ENCODE measurements at regions not wholly inside any gene's neighbourhood (a gene's known extent, or its start where the extent isn't known, plus 50 kb on each side); places are given as distances from the start of the nearest gene placed in this dataset.

GRCh38 chr13:34278780-34279179, 460.8 kb downstream of the RFC3 start:
- TF ChIP-seq GATA3 (IDR thresholded peaks at IDR 0.05; ENCODE audit: low read depth, low read length), result no peak
- no peak for TF ChIP-seq GATA2 (IDR thresholded peaks at IDR 0.05; ENCODE audit: low read depth, low read length)

DNA sequence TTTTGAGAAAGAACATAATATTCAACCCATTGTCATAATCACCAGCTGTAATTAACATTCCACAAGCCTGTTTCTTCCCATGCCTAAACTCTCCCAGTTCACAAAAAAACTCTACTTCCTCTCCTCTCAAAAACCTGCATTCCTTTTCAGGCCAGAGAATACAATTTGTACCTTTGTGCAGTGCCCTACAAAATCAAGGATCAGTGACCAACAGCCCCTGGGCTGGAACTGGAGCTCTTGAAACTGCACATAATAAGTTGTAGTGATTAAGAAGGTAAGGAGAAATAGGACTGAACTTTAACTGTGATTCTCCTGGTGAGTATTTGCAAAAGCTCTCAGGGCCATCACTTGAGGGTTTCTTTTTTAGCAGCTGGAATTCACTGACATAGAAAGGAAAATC, 472.7 kb downstream of the RFC3 start:
- no peak for TF ChIP-seq GATA2 (IDR thresholded peaks at IDR 0.05; ENCODE audit: low read depth, low read length)
- TF ChIP-seq GATA3 (IDR thresholded peaks at IDR 0.05; ENCODE audit: low read depth, low read length), result no peak

- TF ChIP-seq GATA3 (IDR thresholded peaks at IDR 0.05; ENCODE audit: low read depth, low read length) (no peak), GATA2 (IDR thresholded peaks at IDR 0.05; ENCODE audit: low read depth, low read length) (no peak)
These were observed 476.7 kb downstream of the RFC3 start for GRCh38 chr13:34294483-34295129.

DNA sequence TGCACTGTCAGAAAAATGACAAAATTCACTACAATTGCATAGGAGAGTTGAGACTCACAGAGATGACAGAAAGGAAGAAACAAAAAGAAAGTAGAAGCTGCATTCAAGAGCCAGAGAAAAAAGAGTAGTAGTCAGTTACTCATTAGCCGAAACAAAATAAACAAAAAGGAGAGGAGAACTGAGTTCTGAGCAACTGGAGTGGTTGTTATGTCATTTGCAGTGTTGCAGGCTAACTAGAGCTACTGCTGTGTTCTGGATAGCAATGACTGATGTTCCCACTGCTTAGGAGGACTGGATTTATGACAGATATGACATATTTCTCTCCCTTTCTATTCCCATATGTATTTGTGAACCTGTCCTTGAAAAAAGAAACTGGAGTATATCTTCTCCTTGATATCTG, 482.6 kb downstream of the RFC3 start:
- TF ChIP-seq GATA2 (IDR thresholded peaks at IDR 0.05; ENCODE audit: low read depth, low read length), result no peak

DNA sequence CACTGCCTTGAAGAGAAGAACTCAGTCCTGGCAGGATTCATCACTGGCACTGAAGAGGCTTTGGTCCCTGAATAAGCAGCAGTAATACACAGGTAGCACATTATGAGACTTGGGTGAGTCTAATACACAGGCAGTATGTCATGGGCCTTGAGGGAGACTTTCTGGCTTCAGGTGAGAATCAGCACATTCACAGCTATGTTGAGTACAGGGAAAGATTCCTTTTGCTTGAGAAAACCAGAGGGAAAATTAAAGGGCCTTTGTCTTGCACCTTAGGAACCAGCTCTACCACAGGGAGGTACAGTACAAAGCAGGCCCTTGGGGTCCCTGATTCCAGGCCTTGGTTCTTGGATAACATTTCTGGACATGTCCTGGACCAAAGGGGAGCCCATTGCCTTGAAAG, 484.6 kb downstream of the RFC3 start:
- TF ChIP-seq GATA3 (IDR thresholded peaks at IDR 0.05; ENCODE audit: low read depth, low read length), result no peak
- no peak for TF ChIP-seq GATA2 (IDR thresholded peaks at IDR 0.05; ENCODE audit: low read depth, low read length)

- TF ChIP-seq GATA3 (IDR thresholded peaks at IDR 0.05; ENCODE audit: low read depth, low read length) (no peak), GATA2 (IDR thresholded peaks at IDR 0.05; ENCODE audit: low read depth, low read length) (no peak)
These were observed 485.4 kb downstream of the RFC3 start for GRCh38 chr13:34303346-34303745.

DNA sequence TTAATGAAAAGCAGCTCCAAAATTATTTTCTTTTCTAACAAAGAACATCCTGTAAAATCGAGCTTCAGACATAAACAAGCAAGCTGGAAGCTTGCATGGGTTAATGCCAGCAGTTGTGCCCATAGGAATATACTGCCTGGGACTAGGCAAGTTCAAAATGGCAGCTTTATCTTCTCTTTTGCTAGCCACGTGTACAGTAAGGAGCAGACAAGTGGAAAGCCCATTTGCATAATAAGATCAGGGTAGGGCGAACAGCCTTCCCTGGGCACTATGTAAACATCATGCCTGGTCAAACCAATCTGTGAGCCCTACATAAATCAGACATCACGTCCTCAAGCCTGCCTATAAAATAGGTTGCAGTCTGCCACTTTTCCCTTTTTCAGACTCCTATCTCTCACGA, 489.7 kb downstream of the RFC3 start:
- no peak for TF ChIP-seq GATA2 (IDR thresholded peaks at IDR 0.05; ENCODE audit: low read depth, low read length)
- TF ChIP-seq GATA3 (IDR thresholded peaks at IDR 0.05; ENCODE audit: low read depth, low read length), result no peak

GRCh38 chr13:34308725-34309124, 490.8 kb downstream of the RFC3 start:
- TF ChIP-seq GATA2 (IDR thresholded peaks at IDR 0.05; ENCODE audit: low read depth, low read length) (no peak), GATA3 (IDR thresholded peaks at IDR 0.05; ENCODE audit: low read depth, low read length) (no peak)

DNA sequence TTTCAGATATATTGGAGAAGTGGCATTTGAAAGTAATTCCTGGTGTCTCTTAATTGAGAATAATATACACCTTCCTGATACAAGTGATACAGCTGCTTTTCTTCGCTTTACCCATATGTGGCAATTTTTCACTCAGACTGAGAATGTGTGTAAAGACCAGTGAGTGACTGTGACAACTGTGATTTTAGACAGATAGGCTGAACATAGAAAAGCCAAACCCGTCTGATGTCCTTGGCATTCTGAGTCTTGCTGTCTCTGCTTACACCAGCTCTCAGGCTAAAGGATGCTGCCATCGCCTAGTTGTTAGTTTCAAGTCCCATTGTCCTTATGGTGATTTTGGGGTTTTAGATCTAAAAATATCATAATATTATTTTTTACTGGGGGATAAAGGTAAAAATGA, 492.6 kb downstream of the RFC3 start:
- no peak for TF ChIP-seq GATA3 (IDR thresholded peaks at IDR 0.05; ENCODE audit: low read depth, low read length)
- TF ChIP-seq GATA2 (IDR thresholded peaks at IDR 0.05; ENCODE audit: low read depth, low read length), result no peak

DNA sequence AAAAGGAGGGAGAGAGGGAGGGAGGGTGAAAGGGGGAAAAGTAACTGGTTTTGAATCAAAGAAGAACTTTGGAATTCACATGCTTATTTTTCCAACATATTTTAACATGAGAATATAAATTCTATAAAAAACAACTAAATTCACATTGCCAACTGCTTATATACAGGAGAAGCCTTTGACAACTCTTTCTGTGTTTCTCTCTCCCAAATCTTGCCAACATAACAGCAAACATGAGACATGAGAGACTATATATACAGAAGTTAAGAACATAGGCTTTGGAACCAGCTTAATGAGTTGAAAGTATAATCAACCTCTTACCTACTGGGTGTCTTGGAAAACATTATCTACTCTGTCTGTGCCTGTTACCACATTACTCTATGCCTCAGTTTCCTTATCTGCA, 493.3 kb downstream of the RFC3 start:
- TF ChIP-seq GATA3 (IDR thresholded peaks at IDR 0.05; ENCODE audit: low read depth, low read length) (no peak), GATA2 (IDR thresholded peaks at IDR 0.05; ENCODE audit: low read depth, low read length) (no peak)

GRCh38 chr13:34312578-34312977, 494.6 kb downstream of the RFC3 start:
- TF ChIP-seq GATA3 (IDR thresholded peaks at IDR 0.05; ENCODE audit: low read depth, low read length) (no peak), GATA2 (IDR thresholded peaks at IDR 0.05; ENCODE audit: low read depth, low read length) (no peak)

GRCh38 chr13:34320084-34320483, 502.1 kb downstream of the RFC3 start:
- no peak for TF ChIP-seq GATA2 (IDR thresholded peaks at IDR 0.05; ENCODE audit: low read depth, low read length)
- TF ChIP-seq GATA3 (IDR thresholded peaks at IDR 0.05; ENCODE audit: low read depth, low read length), result no peak

- TF ChIP-seq GATA2 (IDR thresholded peaks at IDR 0.05; ENCODE audit: low read depth, low read length), result no peak
These were observed 504.2 kb downstream of the RFC3 start for GRCh38 chr13:34322014-34322742.

DNA sequence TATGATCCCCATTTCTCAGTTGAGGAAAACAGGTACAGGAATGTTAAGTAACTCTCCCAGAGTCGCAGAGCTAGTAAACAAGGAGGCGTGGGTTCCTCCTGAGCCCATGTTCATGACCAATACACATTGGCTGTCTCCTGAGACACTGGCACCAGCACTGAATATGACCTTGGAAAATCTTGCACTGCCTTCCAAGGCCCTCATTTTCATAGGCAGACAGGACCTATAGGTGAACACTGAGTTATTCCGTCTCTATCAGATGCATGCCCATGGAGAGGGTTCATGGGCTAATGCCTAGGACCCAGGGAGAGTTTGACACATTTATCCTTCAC, 504.8 kb downstream of the RFC3 start:
- TF ChIP-seq GATA3 (IDR thresholded peaks at IDR 0.05; ENCODE audit: low read depth, low read length) (no peak), GATA2 (IDR thresholded peaks at IDR 0.05; ENCODE audit: low read depth, low read length) (no peak)

Data from SH-SY5Y (cell line).